ENCODE measurements at regions not wholly inside any gene's neighbourhood (a gene's known extent, or its start where the extent isn't known, plus 50 kb on each side); places are given as distances from the start of the nearest gene placed in this dataset.

DNA sequence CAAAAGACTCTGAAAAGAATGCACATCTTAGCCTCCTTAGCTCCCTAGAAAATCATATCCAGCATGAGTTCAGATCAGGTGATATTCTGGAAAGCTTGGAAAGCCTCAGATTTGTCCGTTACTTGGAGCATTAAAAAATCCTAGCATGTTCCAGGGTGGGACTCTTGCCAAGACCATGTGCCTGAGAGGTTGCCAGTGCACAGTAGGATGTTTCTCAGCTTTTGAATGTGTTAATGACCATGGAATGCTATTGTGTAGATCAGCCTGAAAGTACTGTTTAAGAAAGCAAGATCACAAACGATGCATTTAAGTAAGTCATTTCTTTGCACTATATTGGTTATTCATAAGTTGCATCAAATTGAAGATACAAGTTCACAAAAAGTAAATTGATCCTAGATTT, 230.5 kb downstream of the ETNK1 start:
- no peak overlapping the region for H3K4me3 ChIP-seq (ENCODE audit: low read depth, poor library complexity, severe bottlenecking)
- 52 to 61% methylated on average over 2 of the region's 2 CpGs for WGBS, 2 donors
- DNase-seq (ENCODE audit: low spot score in 2 of 2), result no peak
- TF ChIP-seq, protein P1, sequence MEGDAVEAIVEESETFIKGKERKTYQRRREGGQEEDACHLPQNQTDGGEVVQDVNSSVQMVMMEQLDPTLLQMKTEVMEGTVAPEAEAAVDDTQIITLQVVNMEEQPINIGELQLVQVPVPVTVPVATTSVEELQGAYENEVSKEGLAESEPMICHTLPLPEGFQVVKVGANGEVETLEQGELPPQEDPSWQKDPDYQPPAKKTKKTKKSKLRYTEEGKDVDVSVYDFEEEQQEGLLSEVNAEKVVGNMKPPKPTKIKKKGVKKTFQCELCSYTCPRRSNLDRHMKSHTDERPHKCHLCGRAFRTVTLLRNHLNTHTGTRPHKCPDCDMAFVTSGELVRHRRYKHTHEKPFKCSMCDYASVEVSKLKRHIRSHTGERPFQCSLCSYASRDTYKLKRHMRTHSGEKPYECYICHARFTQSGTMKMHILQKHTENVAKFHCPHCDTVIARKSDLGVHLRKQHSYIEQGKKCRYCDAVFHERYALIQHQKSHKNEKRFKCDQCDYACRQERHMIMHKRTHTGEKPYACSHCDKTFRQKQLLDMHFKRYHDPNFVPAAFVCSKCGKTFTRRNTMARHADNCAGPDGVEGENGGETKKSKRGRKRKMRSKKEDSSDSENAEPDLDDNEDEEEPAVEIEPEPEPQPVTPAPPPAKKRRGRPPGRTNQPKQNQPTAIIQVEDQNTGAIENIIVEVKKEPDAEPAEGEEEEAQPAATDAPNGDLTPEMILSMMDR (IDR thresholded peaks at IDR 0.05), result no peak
- no peak for TF ChIP-seq POLR2A (IDR thresholded peaks at IDR 0.05)
- intact Hi-C loops (cut with DNase I; ENCODE audit: low total_unique reads), result no loop called here

DNA sequence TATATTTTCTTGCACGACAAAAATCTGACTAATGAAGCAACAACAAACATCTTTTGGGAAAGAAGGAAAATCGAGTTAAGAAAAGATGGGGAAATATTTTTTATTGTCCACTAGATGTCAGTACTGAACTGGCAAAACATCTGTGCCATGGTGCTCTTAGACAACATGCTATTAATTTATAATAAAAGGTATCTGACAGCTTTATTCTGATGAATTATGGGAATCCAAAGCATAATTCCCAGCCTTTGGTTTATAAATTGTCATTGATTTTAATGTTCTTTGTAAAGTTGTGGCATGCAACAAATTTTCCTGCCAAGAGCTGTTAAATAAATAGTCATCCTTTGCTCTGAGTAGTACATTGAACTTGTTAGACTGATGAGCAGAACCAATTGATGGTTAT, 231.2 kb downstream of the ETNK1 start:
- no peak for DNase-seq (ENCODE audit: low spot score in 2 of 2)
- WGBS, 2 donors, result 0 to 2% methylated on average over 2 of the region's 2 CpGs
- H3K4me3 ChIP-seq (ENCODE audit: low read depth, poor library complexity, severe bottlenecking), result no peak overlapping the region
- no peak for TF ChIP-seq POLR2A (IDR thresholded peaks at IDR 0.05)
- TF ChIP-seq, protein P1 (IDR thresholded peaks at IDR 0.05), result no peak
- intact Hi-C loops (cut with DNase I; ENCODE audit: low total_unique reads), result no loop called here

DNA sequence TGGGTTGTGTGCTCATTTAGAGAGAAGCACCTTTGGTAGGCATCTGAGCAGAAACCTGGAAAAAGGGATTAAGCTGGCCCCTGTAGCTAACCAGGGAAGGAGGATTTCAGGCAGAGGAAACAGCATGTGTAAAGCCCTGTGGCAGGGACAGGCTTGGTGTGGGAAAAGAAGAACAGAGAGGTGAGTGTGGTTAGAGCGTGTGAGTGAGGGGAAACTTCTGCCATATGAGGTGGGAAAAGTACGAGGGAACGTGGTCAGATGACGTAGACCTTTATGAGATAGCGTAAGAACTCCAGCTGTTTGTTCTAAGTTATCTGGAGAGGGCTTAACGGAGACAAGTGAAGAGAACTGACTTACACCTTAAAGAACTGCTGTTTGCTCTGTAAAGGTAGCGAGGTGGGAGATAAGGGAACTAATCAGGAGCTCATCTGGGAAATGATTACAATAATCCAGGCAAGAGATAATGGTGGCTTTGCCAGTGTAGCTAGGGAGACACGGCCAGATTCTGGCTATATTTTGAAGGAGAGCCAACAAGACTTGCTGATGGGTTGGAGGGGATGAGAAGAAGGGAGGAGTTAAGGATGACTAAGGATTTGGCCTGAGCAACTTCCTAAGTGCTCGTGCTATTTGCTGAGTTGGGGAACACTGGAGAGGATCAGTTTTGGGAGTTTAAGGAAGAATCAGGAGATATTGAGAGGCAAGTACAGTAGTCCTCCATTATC, 234.0 kb downstream of the ETNK1 start:
- H3K4me3 ChIP-seq (ENCODE audit: low read depth, poor library complexity, severe bottlenecking), result no peak overlapping the region
- intact Hi-C loops (cut with DNase I; ENCODE audit: low total_unique reads), result no loop called here
- 58% methylated on average over 9 of the region's 9 CpGs for WGBS, 2 donors
- TF ChIP-seq, protein P1 (IDR thresholded peaks at IDR 0.05), result no peak
- TF ChIP-seq POLR2A (IDR thresholded peaks at IDR 0.05), result no peak
- DNase-seq (ENCODE audit: low spot score in 2 of 2), result no peak

DNA sequence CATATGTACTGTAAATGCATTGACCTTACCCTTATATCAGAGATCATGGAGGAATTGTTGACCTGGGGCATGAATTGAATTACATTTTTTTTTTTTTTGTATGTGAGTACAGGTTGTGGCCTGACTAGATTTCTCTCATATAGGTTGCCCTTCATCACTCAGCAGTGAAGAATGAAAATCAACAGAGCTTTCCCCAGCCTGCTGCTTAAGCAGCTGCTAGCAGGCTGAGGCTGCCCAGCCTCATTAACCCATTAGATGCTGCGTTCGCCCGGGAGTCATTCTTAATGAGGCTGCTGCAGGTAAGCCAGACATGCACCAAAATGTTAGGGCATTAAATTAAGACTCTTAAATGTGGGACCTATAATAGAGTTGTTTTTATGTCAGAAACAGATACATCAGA, 236.0 kb downstream of the ETNK1 start:
- H3K4me3 ChIP-seq (ENCODE audit: low read depth, poor library complexity, severe bottlenecking), result no peak overlapping the region
- DNase-seq (ENCODE audit: low spot score in 2 of 2), result no peak
- intact Hi-C loops (cut with DNase I; ENCODE audit: low total_unique reads), result no loop called here
- TF ChIP-seq POLR2A (IDR thresholded peaks at IDR 0.05), result no peak
- TF ChIP-seq, protein P1 (IDR thresholded peaks at IDR 0.05), result no peak
- WGBS, 2 donors, result 54 to 55% methylated on average over 3 of the region's 3 CpGs

DNA sequence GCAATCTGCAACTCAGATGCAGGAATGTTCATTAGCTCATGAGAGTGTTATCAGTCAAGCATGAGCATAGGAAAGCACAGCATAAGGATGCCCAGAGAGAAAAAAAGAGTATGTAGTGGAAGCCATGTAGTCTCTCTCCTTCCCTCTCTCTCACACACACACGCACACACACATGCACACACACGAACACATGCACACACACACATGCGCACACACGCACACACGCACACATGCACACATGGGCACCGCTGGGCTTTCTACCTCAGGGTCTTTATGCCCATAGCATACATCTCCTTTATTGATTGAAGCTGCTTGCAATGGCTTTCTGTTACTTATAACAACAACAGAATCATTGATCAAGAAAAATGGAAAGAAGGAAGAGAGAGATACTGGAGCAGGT, 240.9 kb downstream of the ETNK1 start:
- DNase-seq (ENCODE audit: low spot score in 2 of 2), result no peak
- WGBS, 2 donors, result 86 to 96% methylated on average over 6 of the region's 6 CpGs
- no peak overlapping the region for H3K4me3 ChIP-seq (ENCODE audit: low read depth, poor library complexity, severe bottlenecking)
- intact Hi-C loops (cut with DNase I; ENCODE audit: low total_unique reads), result no loop called here
- TF ChIP-seq, protein P1 (IDR thresholded peaks at IDR 0.05), result no peak
- no peak for TF ChIP-seq POLR2A (IDR thresholded peaks at IDR 0.05)

DNA sequence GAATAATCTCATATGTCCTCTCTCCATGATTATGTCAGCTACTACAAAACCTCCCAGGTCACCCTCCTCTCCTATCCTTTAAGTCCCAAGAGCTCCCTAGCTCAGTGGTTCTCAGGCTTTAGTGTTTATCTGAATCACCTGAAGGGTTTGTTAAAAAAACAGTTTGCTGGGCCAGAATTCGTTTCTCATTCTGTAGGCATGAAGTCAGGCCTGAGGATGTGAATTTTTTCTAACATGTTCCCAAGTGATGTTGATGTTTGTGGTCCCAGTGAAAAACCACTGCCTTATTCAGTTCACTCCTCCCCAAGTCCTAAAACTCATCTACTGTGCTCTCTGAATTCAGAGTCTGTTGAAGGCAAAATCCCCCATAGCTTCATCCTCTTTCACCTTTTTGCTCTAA, 241.4 kb downstream of the ETNK1 start:
- no peak overlapping the region for H3K4me3 ChIP-seq (ENCODE audit: low read depth, poor library complexity, severe bottlenecking)
- 54 to 58% methylated on average over 1 of the region's 1 CpG for WGBS, 2 donors
- no peak for DNase-seq (ENCODE audit: low spot score in 2 of 2)
- TF ChIP-seq, protein P1 (IDR thresholded peaks at IDR 0.05), result no peak
- TF ChIP-seq POLR2A (IDR thresholded peaks at IDR 0.05), result no peak
- intact Hi-C loops (cut with DNase I; ENCODE audit: low total_unique reads), result no loop called here

All from lower leg skin (tissue), 4 donors.